Astrocyte (in vitro differentiated cells and primary cell): ENCODE measurements at regions not wholly inside any gene's neighbourhood (a gene's known extent, or its start where the extent isn't known, plus 50 kb on each side); places are given as distances from the start of the nearest gene placed in this dataset.

Experiments
- DNase-seq: peaks from one replicate; pipeline ENCODE4 v3.0.0-alpha.2; 2010; ENCODE audit warnings: low read depth
- FAIRE-seq: peaks from 2 replicates; lab custom pipeline; 2011; peaks lifted over from hg19 to GRCh38; lab: Jason Lieb, UNC
- H2AFZ ChIP-seq: 2 replicates; pipeline ENCODE4 v1.6.0; 2012; ENCODE audit warnings: low read depth, low read length, inconsistent platforms
- H3K27ac ChIP-seq: 2 replicates; pipeline ENCODE4 v1.5.1; 2011; ENCODE audit warnings: low read depth, low read length, inconsistent platforms
- H3K27me3 ChIP-seq: 2 replicates; pipeline ENCODE4 v1.6.0; 2011; ENCODE audit warnings: low read length, inconsistent platforms; ENCODE audit not compliant: insufficient read depth
- H3K36me3 ChIP-seq: 2 replicates; pipeline ENCODE4 v1.5.1; 2011; ENCODE audit warnings: low read length, inconsistent platforms; ENCODE audit not compliant: insufficient read depth
- H3K4me1 ChIP-seq: 2 replicates; pipeline ENCODE4 v1.5.1; 2011; ENCODE audit warnings: low read length, inconsistent platforms; ENCODE audit not compliant: insufficient read depth
- H3K4me2 ChIP-seq: 2 replicates; pipeline ENCODE4 v1.6.0; 2012; ENCODE audit warnings: low read length, inconsistent platforms
- H3K4me3 ChIP-seq: 2 replicates; pipeline ENCODE4 v1.5.1; 2011; ENCODE audit warnings: low read depth, mild to moderate bottlenecking, low read length, inconsistent platforms; ENCODE audit not compliant: insufficient read depth
- H3K79me2 ChIP-seq: 2 replicates; pipeline ENCODE4 v1.6.0; 2012; ENCODE audit warnings: mild to moderate bottlenecking, low read length, inconsistent platforms; ENCODE audit not compliant: insufficient read depth
- H3K9ac ChIP-seq: 2 replicates; pipeline ENCODE4 v1.6.0; 2012; ENCODE audit warnings: mild to moderate bottlenecking, low read length, inconsistent platforms
- H3K9me3 ChIP-seq: 2 replicates; pipeline ENCODE4 v1.5.1; 2012; ENCODE audit warnings: low read depth, mild to moderate bottlenecking, low read length, inconsistent platforms; ENCODE audit not compliant: insufficient read depth
- H4K20me1 ChIP-seq: 2 replicates; pipeline ENCODE4 v1.6.0; 2012; ENCODE audit warnings: low read length, inconsistent platforms; ENCODE audit not compliant: insufficient read depth
- H3K27ac Mint-ChIP-seq: one replicate; pipeline ENCODE4 v1.8.0; 2021; ENCODE audit warnings: mild to moderate bottlenecking, mixed read lengths; ENCODE audit not compliant: unreplicated experiment
- H3K27me3 Mint-ChIP-seq: one replicate; pipeline ENCODE4 v1.8.0; 2021; ENCODE audit warnings: low read depth, mixed read lengths; ENCODE audit not compliant: unreplicated experiment
- H3K36me3 Mint-ChIP-seq: one replicate; pipeline ENCODE4 v1.8.0; 2021; ENCODE audit warnings: low read depth, mixed read lengths; ENCODE audit not compliant: unreplicated experiment
- H3K4me1 Mint-ChIP-seq: one replicate; pipeline ENCODE4 v1.8.0; 2021; ENCODE audit warnings: low read depth, mixed read lengths; ENCODE audit not compliant: unreplicated experiment
- H3K4me3 Mint-ChIP-seq: one replicate; pipeline ENCODE4 v1.8.0; 2021; ENCODE audit warnings: mild to moderate bottlenecking, moderate library complexity, mixed read lengths; ENCODE audit not compliant: unreplicated experiment
- H3K9me3 Mint-ChIP-seq: one replicate; pipeline ENCODE4 v1.8.0; 2021; ENCODE audit warnings: mild to moderate bottlenecking, mixed read lengths; ENCODE audit not compliant: unreplicated experiment
- EZH2 ChIP-seq: IDR thresholded peaks from 2 replicates; pipeline ENCODE4 v1.6.1; 2012; ENCODE audit warnings: mild to moderate bottlenecking, low read length, inconsistent platforms; ENCODE audit not compliant: insufficient read depth
- TF ChIP-seq, protein P1 (sequence below): IDR thresholded peaks from 2 replicates; pipeline ENCODE4 v1.5.1; 2011; ENCODE audit warnings: low read depth, mild to moderate bottlenecking, inconsistent platforms, low read length, moderate library complexity; ENCODE audit not compliant: insufficient read depth

DNA sequence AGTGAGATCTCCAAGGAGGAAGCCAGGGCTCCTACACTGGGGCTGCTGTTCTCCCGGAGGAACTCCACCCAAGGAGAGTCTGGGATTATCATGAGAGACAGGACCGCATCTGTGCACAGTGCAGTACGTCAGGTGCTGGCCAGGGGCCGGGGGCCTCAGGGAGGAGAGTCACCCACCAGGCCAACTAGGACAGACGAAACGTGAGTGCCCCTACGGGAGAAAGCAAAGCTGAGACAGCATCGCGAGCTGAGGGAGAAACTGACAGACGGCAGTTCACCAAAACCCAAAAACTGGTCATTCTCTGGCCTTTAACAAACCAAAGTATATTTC, 273.4 kb downstream of the BRD1 start:
- Histone ChIP-seq H3K9me3 (no peaks in the 10 kb centered on the region), H3K4me2 (no peak overlapping the region), H3K27ac (no peak overlapping the region), H2AFZ (no peak overlapping the region), H3K36me3 (no peaks in the 10 kb centered on the region), H4K20me1 (no peaks in the 10 kb centered on the region), H3K27me3 (no peaks in the 10 kb centered on the region), H3K79me2 (no peaks in the 10 kb centered on the region), H3K9ac (no peak overlapping the region), H3K4me1 (no peaks in the 10 kb centered on the region), H3K4me3 (no peak overlapping the region)
- H3K36me3 Mint-ChIP-seq, result no peaks in the 10 kb centered on the region
- FAIRE-seq (no peak), DNase-seq (no peak)
- H3K4me3 Mint-ChIP-seq, result no peak overlapping the region
- H3K4me1 Mint-ChIP-seq, result no peaks in the 10 kb centered on the region
- peaks cover 26% of the 10 kb centered on the region for H3K27me3 Mint-ChIP-seq
- H3K27ac Mint-ChIP-seq, result no peak overlapping the region
- H3K9me3 Mint-ChIP-seq, result peaks cover 4% of the 10 kb centered on the region
- TF ChIP-seq, protein P1, sequence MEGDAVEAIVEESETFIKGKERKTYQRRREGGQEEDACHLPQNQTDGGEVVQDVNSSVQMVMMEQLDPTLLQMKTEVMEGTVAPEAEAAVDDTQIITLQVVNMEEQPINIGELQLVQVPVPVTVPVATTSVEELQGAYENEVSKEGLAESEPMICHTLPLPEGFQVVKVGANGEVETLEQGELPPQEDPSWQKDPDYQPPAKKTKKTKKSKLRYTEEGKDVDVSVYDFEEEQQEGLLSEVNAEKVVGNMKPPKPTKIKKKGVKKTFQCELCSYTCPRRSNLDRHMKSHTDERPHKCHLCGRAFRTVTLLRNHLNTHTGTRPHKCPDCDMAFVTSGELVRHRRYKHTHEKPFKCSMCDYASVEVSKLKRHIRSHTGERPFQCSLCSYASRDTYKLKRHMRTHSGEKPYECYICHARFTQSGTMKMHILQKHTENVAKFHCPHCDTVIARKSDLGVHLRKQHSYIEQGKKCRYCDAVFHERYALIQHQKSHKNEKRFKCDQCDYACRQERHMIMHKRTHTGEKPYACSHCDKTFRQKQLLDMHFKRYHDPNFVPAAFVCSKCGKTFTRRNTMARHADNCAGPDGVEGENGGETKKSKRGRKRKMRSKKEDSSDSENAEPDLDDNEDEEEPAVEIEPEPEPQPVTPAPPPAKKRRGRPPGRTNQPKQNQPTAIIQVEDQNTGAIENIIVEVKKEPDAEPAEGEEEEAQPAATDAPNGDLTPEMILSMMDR, result no peak
- TF ChIP-seq EZH2, result no peak

DNA sequence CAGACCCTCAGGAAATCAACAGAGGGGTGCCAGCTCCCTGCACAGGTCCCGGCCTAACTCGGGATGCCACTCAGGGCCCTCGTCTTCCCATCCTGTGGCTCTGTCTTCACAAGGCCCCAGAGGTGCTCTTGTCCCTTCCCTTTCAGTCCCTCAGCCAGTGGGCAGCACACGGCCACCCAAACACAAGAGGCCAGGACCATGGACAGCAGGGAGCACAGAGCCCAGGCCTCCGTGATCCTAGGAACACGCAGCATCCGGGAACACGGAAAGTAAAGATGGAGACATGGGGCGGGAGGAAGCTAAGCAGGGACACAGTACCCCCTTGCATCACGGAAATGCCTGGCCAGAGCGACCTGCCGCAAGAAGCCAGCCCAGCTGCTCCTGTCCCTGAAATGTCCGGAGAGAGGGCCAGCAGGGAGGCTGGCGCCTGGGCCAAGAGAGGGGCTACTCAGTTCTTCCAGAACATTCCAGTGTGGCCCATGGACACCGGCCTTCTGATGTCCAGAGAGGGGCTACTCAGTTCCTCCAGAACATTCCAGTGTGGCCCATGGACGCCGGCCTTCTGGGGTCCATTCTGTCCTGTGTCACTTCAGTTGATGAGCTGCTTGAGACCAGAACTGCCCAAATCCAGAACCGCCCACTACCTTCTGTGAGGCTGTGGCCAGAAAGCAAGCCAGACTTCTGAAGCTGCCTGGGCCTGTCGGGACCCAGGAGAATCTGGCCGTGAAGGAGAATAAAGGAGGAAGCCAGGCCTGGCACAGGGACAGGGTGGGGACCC, 274.0 kb downstream of the BRD1 start:
- no peak for TF ChIP-seq EZH2
- TF ChIP-seq, protein P1, result no peak
- no peak overlapping the region for H3K4me2 ChIP-seq
- no peak overlapping the region for H3K9ac ChIP-seq
- no peak for DNase-seq
- H2AFZ ChIP-seq, result no peak overlapping the region
- FAIRE-seq, result no peak
- no peak overlapping the region for H3K4me3 ChIP-seq
- H3K79me2 ChIP-seq, result no peaks in the 10 kb centered on the region
- Mint-ChIP-seq H3K9me3 (peaks cover 4% of the 10 kb centered on the region), H3K36me3 (no peaks in the 10 kb centered on the region), H3K27me3 (peaks cover 26% of the 10 kb centered on the region), H3K4me1 (no peaks in the 10 kb centered on the region), H3K27ac (no peak overlapping the region), H3K4me3 (no peak overlapping the region)
- no peaks in the 10 kb centered on the region for H4K20me1 ChIP-seq
- no peak overlapping the region for H3K27ac ChIP-seq
- no peaks in the 10 kb centered on the region for H3K4me1 ChIP-seq
- no peaks in the 10 kb centered on the region for H3K27me3 ChIP-seq
- H3K9me3 ChIP-seq, result no peaks in the 10 kb centered on the region
- no peaks in the 10 kb centered on the region for H3K36me3 ChIP-seq

DNA sequence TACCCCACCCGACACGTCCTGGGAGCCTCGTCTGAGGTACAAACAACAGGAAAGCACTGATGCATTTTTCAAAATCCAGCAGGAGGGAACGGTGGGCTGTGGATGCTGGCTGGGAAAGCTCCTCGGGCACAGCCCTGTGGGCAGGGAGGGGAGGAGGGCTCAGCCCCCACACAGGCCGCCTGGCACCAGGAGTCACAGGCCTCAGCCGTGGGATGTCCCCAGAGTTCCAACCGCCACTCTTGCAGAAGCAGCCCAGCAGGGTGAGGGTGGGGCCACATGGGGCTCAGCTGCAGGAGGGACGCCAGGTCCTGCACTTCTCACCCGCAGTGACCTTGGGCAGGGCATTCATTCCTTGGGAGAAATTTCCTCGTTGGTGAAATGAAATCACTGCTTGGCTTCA, 274.6 kb downstream of the BRD1 start:
- Mint-ChIP-seq H3K4me3 (no peak overlapping the region), H3K4me1 (no peaks in the 10 kb centered on the region), H3K9me3 (peaks cover 5% of the 10 kb centered on the region)

More for the DNA sequence above, 274.6 kb downstream of the BRD1 start:
- no peaks in the 10 kb centered on the region for H3K36me3 Mint-ChIP-seq
- Histone ChIP-seq H3K4me1 (no peaks in the 10 kb centered on the region), H3K4me2 (no peak overlapping the region), H3K9me3 (peaks cover 3% of the 10 kb centered on the region), H3K9ac (no peak overlapping the region), H3K27me3 (no peaks in the 10 kb centered on the region), H3K79me2 (no peaks in the 10 kb centered on the region), H4K20me1 (no peaks in the 10 kb centered on the region), H2AFZ (no peak overlapping the region), H3K27ac (no peak overlapping the region), H3K36me3 (no peaks in the 10 kb centered on the region), H3K4me3 (no peak overlapping the region)
- H3K27ac Mint-ChIP-seq, result no peak overlapping the region
- DNase-seq, result no peak
- TF ChIP-seq, protein P1, result no peak
- no peak for TF ChIP-seq EZH2
- H3K27me3 Mint-ChIP-seq, result peaks cover 26% of the 10 kb centered on the region
- no peak for FAIRE-seq
